Aorta (tissue), 5 donors: ENCODE measurements at regions not wholly inside any gene's neighbourhood (a gene's known extent, or its start where the extent isn't known, plus 50 kb on each side); places are given as distances from the start of the nearest gene placed in this dataset.
"Not testable (repeated sequence)": the region's sequence is repeated elsewhere in the genome, so short reads cannot be mapped to it uniquely, and the experiment has no call there.

Source experiments
- ATAC-seq: fragments of 200-7000 bp; cut with Tn5 transposase; one replicate; pipeline ENCODE4 v1.9.1; 2022; ENCODE audit warnings: moderate library complexity; ENCODE audit not compliant: low FRiP score
- DNase-seq, 2 donors: peaks; one replicate each; pipeline ENCODE4 v3.0.0-alpha.2; 2020
- H3K27ac ChIP-seq, 2 donors: one replicate each; pipeline ENCODE4 v1.5.1; 2013; ENCODE audit warnings: low read length in 2 of 2, mild to moderate bottlenecking in 2 of 2, moderate library complexity in 2 of 2, control low read depth in 1 of 2, inconsistent platforms in 1 of 2, low read depth in 1 of 2
- H3K27me3 ChIP-seq, 2 donors: one replicate each; pipeline ENCODE4 v1.6.1; 2013; ENCODE audit warnings: control low read depth in 1 of 2, low read length in 1 of 2, mild to moderate bottlenecking in 1 of 2, moderate library complexity in 1 of 2; ENCODE audit not compliant: insufficient read depth in 2 of 2, control insufficient read depth in 1 of 2
- H3K36me3 ChIP-seq, 2 donors: one replicate each; pipeline ENCODE4 v1.6.1; 2013; ENCODE audit warnings: control low read depth in 1 of 2, low read length in 1 of 2, mild to moderate bottlenecking in 1 of 2; ENCODE audit not compliant: insufficient read depth in 2 of 2, control insufficient read depth in 1 of 2
- H3K4me1 ChIP-seq, 2 donors: one replicate each; pipeline ENCODE4 v1.6.1; 2013; ENCODE audit warnings: low read length in 2 of 2, control low read depth in 1 of 2, mild to moderate bottlenecking in 1 of 2, moderate library complexity in 1 of 2; ENCODE audit not compliant: insufficient read depth in 2 of 2, control insufficient read depth in 1 of 2
- H3K4me3 ChIP-seq, 2 donors: one replicate each; pipeline ENCODE4 v1.5.1; 2013; ENCODE audit warnings: low read length in 2 of 2, control low read depth in 1 of 2, mild to moderate bottlenecking in 1 of 2
- H3K9me3 ChIP-seq: one replicate; pipeline ENCODE4 v1.6.1; 2013; ENCODE audit warnings: mild to moderate bottlenecking, low read length; ENCODE audit not compliant: control insufficient read depth
- WGBS, 2 donors: extraction: QIAGEN DNeasy Blood & Tissue Kit; methylation state at CpG; one replicate each; pipeline ENCODE4 v1.1.7; 2013; 5-methylcytosine and 5-hydroxymethylcytosine counted together
- intact Hi-C, 2 donors: fragments of 100-400 bp; cut with DNase I; formaldehyde crosslinking; loops; one replicate each; pipeline versions ENCODE4 v1.14.2 to v1.15.0; 2022
- donor health status: healthy with polysubstance abuse.
- donor health status: Bipolar disorder and iron deficiency.
- donor health status: DM: no; HTN: no; CAD: no.
- donor health status: DM: no; HTN: no; CAD: no.
- donor health status: DM: yes; HTN: yes; CAD: no.

DNA sequence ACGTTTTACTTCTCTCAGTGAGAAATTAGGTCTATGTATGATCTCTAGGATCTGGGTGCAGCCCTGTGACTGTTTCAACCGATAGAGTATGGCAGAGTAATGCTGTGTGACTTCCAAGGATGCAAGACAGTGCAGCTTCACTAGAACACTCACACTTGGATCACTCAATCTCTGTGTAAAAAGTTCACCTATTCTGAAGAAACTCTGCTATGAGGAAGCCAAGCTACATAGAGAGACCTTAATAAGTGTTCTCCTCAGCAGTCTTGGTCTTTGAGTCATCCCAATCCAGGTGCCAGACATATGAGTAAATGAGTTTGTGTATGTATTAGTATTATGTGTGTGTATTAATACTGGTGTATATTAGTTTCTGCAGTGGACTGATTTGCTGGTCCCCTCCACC, 335.0 kb downstream of the NR4A2 start:
- H3K27ac ChIP-seq = no peak overlapping the region
- H3K27me3 ChIP-seq = no peaks in the 10 kb centered on the region
- intact Hi-C loops = no loop called here
- ATAC-seq = no peak
- no peaks in the 10 kb centered on the region for H3K36me3 ChIP-seq
- no peaks in the 10 kb centered on the region for H3K9me3 ChIP-seq
- no peaks in the 10 kb centered on the region for H3K4me1 ChIP-seq
- 78 to 80% methylated on average over 2 of the region's 2 CpGs for WGBS, 2 donors
- no peak overlapping the region for H3K4me3 ChIP-seq
- DNase-seq = no peak

DNA sequence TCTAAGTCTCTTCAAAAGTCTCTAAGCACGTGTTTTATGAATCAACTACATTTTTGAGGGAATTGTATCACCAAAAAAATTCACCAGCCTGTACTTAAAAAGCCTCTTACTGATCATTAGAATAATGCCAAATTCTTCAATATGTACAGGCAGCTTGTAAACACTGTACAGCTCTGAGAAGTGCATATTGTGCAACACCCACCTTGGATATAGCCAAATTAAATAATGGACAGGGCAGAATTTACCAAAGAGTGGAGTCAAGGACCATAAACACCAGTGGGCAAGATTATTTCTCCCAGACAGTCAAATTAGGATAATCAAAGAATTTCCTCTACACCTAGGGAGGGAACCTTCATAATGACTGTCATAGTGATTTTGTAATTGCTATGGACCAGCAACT, 338.2 kb downstream of the NR4A2 start:
- Histone ChIP-seq H3K4me1 (no peaks in the 10 kb centered on the region), H3K27ac (no peak overlapping the region), H3K27me3 (no peaks in the 10 kb centered on the region), H3K4me3 (no peak overlapping the region), H3K9me3 (no peaks in the 10 kb centered on the region), H3K36me3 (no peaks in the 10 kb centered on the region)
- 72 to 79% methylated on average over 1 of the region's 1 CpG for WGBS, 2 donors
- DNase-seq (no peak), ATAC-seq (no peak)
- intact Hi-C loops = no loop called here

DNA sequence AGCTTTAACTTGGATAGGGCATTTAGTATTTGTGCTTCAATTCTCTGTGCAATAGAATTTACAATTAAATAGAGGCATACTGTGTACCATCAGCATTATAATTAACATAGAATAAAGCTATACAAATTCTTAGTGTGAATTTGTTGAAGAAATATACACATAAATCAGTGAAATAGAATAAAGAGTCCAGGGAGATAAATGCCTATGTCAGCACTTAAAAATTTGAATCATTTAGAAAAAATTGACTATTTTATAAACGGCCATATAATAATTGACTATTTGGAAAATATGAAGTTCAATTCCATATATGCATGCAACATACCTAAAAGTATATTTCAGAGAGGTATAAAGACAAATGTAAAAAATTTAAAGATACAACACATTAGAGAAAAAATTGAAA, 348.7 kb downstream of the NR4A2 start:
- H3K27ac ChIP-seq = no peak overlapping the region
- no peaks in the 10 kb centered on the region for H3K9me3 ChIP-seq
- H3K4me1 ChIP-seq = no peaks in the 10 kb centered on the region
- 73 to 75% methylated on average over 1 of the region's 1 CpG for WGBS, 2 donors
- intact Hi-C loops = no loop called here
- H3K36me3 ChIP-seq = no peaks in the 10 kb centered on the region
- H3K4me3 ChIP-seq = no peak overlapping the region
- ATAC-seq = no peak
- H3K27me3 ChIP-seq = no peaks in the 10 kb centered on the region
- DNase-seq = no peak

DNA sequence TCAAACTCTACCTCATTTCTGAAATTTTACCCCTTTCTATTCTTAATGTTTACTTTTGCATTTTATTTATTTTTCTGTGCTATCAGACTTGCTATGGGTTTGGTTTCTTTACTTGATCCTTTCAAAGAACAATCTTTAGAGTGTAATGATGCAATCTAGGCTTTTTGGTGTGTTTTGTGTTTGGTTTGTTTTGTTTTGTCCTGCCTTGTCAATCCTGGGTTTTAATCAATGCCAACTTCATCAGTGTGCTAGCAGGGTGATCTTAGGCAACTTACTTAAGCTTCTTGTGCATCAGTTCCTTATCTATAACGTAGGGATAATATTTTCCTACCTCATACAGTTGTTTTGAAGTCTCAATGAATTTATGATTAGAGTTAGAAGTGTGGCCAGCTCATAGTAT, 350.4 kb downstream of the NR4A2 start:
- WGBS, 2 donors = 22 to 28% methylated on average over 1 of the region's 1 CpG

DNA sequence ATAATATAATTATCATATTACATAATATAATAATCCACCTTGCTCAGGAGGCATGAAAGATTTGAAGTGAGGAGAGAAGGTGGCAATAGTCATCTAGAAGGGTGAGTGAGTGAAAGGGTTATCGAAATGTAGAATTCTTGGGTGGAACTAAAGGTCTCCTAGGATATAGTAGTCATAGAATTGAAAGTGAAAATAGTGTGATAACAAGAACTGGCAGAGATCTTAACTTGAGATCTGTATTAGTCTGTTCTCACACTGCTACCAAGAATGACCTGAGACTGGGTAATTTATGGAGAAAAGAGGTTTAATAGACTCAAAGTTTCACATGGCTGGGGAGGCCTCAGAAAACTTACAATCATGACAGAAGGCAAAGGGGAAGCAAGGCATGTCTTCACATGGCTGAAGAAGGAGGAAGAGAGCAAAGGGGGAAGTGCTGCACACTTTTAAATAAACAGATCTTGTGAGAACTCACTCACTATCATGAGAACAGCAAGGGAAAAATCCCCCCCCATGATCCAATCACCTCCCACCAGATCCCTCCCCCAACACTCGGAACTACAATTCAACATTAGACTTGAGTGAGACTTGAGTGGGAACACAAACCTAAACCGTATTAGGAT, 351.5 kb downstream of the NR4A2 start:
- no peaks in the 10 kb centered on the region for H3K36me3 ChIP-seq
- H3K4me1 ChIP-seq = no peaks in the 10 kb centered on the region
- no peak for ATAC-seq
- no peak overlapping the region for H3K27ac ChIP-seq
- H3K9me3 ChIP-seq = no peaks in the 10 kb centered on the region
- WGBS, 2 donors = 64 to 68% methylated on average over 3 of the region's 3 CpGs
- H3K4me3 ChIP-seq = no peak overlapping the region
- intact Hi-C loops = no loop called here
- no peaks in the 10 kb centered on the region for H3K27me3 ChIP-seq
- no peak for DNase-seq

More for the DNA sequence above, 350.4 kb downstream of the NR4A2 start:
- DNase-seq = no peak
- H3K4me1 ChIP-seq = no peaks in the 10 kb centered on the region
- no peak overlapping the region for H3K4me3 ChIP-seq
- H3K36me3 ChIP-seq = no peaks in the 10 kb centered on the region
- H3K27ac ChIP-seq = no peak overlapping the region
- intact Hi-C loops = no loop called here
- ATAC-seq = no peak
- H3K27me3 ChIP-seq = no peaks in the 10 kb centered on the region
- no peaks in the 10 kb centered on the region for H3K9me3 ChIP-seq

DNA sequence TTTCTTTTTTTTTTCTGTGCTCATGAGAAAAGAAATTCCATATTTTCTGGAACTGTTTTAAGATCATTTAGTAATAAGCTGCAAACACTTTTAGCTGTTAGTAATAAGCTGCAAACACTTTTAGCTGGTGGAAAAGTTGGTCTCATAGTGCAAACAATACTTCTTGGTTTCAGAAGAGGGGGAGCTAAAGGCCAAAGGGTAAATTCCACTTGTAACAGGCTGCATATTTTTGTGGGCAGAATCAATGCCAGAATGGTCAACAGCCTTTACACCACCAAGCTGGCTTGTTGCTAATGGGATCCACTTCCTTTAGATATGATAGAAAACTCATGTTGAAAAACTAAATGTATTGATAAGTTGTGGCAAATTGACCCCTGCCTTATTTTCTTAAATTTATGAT, 356.8 kb downstream of the NR4A2 start:
- DNase-seq (no peak), ATAC-seq (no peak)
- H3K4me3 ChIP-seq = no peak overlapping the region
- no peaks in the 10 kb centered on the region for H3K4me1 ChIP-seq
- no peaks in the 10 kb centered on the region for H3K27me3 ChIP-seq
- no peak overlapping the region for H3K27ac ChIP-seq
- intact Hi-C loops = no loop called here
- H3K9me3 ChIP-seq = no peaks in the 10 kb centered on the region
- H3K36me3 ChIP-seq = no peaks in the 10 kb centered on the region

DNA sequence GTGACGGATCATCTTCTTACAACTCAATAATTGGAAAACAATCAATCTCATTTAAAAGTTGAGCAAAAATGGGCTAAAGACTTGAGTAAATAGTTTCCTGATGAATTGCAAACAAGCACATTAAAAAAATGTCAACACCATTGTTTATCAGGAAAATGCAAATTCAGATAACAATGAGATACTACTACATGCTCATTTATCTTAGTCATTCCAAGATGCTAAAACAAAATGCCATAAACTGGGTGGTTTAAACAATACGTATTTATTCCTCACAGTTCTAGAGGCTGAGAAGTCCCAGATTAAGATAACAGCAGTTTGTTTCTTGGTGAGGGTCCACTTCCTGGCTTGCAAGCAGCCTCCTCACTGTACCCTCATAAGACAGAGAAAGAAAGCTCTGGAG, 359.6 kb downstream of the NR4A2 start:
- Histone ChIP-seq H3K27me3 (no peaks in the 10 kb centered on the region), H3K9me3 (no peaks in the 10 kb centered on the region), H3K4me3 (no peak overlapping the region), H3K27ac (no peak overlapping the region), H3K4me1 (no peaks in the 10 kb centered on the region), H3K36me3 (no peaks in the 10 kb centered on the region)
- intact Hi-C loops = no loop called here
- WGBS, 2 donors = 32 to 53% methylated on average over 2 of the region's 2 CpGs
- DNase-seq (no peak), ATAC-seq (no peak)

DNA sequence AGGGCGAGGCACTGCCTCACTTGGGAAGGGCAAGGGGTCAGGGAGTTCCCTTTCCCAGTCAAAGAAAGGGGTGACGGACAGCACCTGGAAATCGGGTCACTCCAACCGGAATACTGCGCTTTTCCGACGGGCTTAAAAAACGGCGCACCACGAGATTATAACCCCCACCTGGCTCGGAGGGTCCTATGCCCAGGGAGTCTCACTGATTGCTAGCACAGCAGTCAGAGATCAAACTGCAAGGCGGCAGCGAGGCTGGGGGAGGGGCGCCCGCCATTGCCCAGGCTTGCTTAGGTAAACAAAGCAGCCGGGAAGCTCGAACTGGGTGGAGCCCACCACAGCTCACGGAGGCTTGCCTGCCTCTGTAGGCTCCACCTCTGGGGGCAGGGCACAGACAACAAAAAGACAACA, 366.5 kb downstream of the NR4A2 start:
- H3K27me3 ChIP-seq, H3K36me3 ChIP-seq, H3K9me3 ChIP-seq, intact Hi-C loops, H3K27ac ChIP-seq, DNase-seq, H3K4me1 ChIP-seq, ATAC-seq, H3K4me3 ChIP-seq: not testable (repeated sequence)
- 78 to 88% methylated on average over 17 to 18 of the region's 18 CpGs for WGBS, 2 donors

DNA sequence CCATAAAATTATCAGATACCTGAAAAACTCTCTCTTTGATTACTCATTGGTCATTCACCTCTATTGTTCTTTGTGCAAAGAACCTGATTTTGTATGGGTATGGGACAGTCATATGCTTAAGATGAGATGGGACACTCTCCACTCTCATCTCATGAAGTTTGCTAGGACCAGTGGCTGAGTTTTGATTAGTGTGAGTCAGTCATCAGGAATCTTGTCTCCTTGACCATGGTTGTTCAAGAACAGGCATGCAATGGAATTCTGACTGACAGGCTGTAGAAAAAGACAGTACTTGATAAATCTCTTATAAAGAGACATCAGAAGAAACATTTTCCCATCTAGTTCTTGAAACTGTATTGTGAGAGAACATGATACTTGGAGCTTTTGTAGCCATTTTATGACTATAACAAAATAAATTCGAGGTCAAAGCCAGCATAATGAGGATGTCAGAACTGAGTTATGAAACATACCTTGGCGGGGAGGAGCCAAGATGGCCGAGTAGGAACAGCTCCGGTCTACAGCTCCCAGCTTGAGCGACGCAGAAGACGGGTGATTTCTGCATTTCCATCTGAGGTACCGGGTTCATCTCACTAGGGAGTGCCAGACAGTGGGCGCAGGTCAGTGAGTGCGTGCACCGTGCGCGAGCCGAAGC, 367.0 kb downstream of the NR4A2 start:
- no peak for ATAC-seq
- 92 to 97% methylated on average over 7 to 14 of the region's 14 CpGs for WGBS, 2 donors
- intact Hi-C loops = no loop called here

More for the DNA sequence above, 367.0 kb downstream of the NR4A2 start:
- H3K9me3 ChIP-seq = no peaks in the 10 kb centered on the region
- DNase-seq = no peak
- no peaks in the 10 kb centered on the region for H3K4me1 ChIP-seq
- H3K4me3 ChIP-seq = no peak overlapping the region
- no peaks in the 10 kb centered on the region for H3K27me3 ChIP-seq
- no peak overlapping the region for H3K27ac ChIP-seq
- no peaks in the 10 kb centered on the region for H3K36me3 ChIP-seq
